ENCODE measurements at regions not wholly inside any gene's neighbourhood (a gene's known extent, or its start where the extent isn't known, plus 50 kb on each side); places are given as distances from the start of the nearest gene placed in this dataset.

- TF ChIP-seq, protein P1, sequence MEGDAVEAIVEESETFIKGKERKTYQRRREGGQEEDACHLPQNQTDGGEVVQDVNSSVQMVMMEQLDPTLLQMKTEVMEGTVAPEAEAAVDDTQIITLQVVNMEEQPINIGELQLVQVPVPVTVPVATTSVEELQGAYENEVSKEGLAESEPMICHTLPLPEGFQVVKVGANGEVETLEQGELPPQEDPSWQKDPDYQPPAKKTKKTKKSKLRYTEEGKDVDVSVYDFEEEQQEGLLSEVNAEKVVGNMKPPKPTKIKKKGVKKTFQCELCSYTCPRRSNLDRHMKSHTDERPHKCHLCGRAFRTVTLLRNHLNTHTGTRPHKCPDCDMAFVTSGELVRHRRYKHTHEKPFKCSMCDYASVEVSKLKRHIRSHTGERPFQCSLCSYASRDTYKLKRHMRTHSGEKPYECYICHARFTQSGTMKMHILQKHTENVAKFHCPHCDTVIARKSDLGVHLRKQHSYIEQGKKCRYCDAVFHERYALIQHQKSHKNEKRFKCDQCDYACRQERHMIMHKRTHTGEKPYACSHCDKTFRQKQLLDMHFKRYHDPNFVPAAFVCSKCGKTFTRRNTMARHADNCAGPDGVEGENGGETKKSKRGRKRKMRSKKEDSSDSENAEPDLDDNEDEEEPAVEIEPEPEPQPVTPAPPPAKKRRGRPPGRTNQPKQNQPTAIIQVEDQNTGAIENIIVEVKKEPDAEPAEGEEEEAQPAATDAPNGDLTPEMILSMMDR (IDR thresholded peaks at IDR 0.05), result no peak
- TF ChIP-seq POLR2A (IDR thresholded peaks at IDR 0.05; ENCODE audit: low read depth) (no peak), EP300 (IDR thresholded peaks at IDR 0.05) (no peak)
Measured at GRCh38 chr10:131842351-131843088, 58.3 kb upstream of the PPP2R2D start.
